ENCODE measurements at regions not wholly inside any gene's neighbourhood (a gene's known extent, or its start where the extent isn't known, plus 50 kb on each side); places are given as distances from the start of the nearest gene placed in this dataset.
"Not testable (repeated sequence)": the region's sequence is repeated elsewhere in the genome, so short reads cannot be mapped to it uniquely, and the experiment has no call there.

DNA sequence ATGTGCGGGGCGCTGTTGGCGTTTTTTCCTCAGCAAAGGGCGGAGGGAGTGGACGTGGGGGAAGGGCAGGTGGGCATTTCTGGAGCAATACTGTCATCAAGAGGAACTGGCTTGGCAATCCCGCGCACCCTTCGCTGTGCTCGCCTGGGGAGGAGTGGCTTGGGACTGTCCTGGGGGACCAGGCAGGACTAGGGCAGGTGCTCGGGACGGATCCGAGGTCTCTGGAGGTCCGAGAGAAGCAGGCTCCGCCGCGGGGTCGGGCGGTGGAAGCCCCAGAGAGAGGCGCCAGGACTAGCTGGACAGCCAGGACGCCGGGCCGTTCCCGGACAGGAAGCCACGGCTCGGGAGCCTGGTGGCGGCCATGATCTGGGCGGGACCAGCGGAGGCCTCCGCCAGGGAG, 282.5 kb upstream of the AGTR2 start (continued):
- TF ChIP-seq, protein P1, sequence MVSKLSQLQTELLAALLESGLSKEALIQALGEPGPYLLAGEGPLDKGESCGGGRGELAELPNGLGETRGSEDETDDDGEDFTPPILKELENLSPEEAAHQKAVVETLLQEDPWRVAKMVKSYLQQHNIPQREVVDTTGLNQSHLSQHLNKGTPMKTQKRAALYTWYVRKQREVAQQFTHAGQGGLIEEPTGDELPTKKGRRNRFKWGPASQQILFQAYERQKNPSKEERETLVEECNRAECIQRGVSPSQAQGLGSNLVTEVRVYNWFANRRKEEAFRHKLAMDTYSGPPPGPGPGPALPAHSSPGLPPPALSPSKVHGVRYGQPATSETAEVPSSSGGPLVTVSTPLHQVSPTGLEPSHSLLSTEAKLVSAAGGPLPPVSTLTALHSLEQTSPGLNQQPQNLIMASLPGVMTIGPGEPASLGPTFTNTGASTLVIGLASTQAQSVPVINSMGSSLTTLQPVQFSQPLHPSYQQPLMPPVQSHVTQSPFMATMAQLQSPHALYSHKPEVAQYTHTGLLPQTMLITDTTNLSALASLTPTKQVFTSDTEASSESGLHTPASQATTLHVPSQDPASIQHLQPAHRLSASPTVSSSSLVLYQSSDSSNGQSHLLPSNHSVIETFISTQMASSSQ (IDR thresholded peaks at IDR 0.05; ENCODE audit: low read depth), result not testable (repeated sequence)
- TF ChIP-seq, protein P1 (CRISPR knock-in tag; IDR thresholded peaks at IDR 0.05; ENCODE audit: borderline replicate concordance), result peak; percentile 80; the same call in 1 of the 2 replicates
- TF ChIP-seq SOX6 (IDR thresholded peaks at IDR 0.05); ATF7 (IDR thresholded peaks at IDR 0.05); EP300 (IDR thresholded peaks at IDR 0.05; ENCODE audit: low read depth in 2 of 2, low read length in 2 of 2); NONO (IDR thresholded peaks at IDR 0.05): not testable (repeated sequence)
- TF ChIP-seq SOX6 (CRISPR knock-in tag; IDR thresholded peaks at IDR 0.05) (peak; percentile 48), YY1 (IDR thresholded peaks at IDR 0.05; ENCODE audit: insufficient read depth, insufficient replicate concordance, low read depth, low read length) (peak; percentile 60), KAT8 (CRISPR knock-in tag; IDR thresholded peaks at IDR 0.05) (peak; percentile 29; the same call in 1 of the 2 replicates), ZNF34 (CRISPR knock-in tag; IDR thresholded peaks at IDR 0.05; ENCODE audit: borderline replicate concordance) (peak; percentile 87; the same call in 1 of the 2 replicates), HOXA5 (CRISPR knock-in tag; IDR thresholded peaks at IDR 0.05) (0 out of 2 replicates have a peak, but pooled peaks have one; percentile 51), ATF7 (CRISPR knock-in tag; IDR thresholded peaks at IDR 0.05) (peak; percentile 80; the same call in 1 of the 2 replicates), NR2C2 (CRISPR knock-in tag; IDR thresholded peaks at IDR 0.05; ENCODE audit: borderline replicate concordance) (peak; percentile 57), PHF8 (CRISPR knock-in tag; IDR thresholded peaks at IDR 0.05) (peak; percentile 57; the same call in 1 of the 2 replicates), HNRNPL (IDR thresholded peaks at IDR 0.05; ENCODE audit: low read depth, low read length) (0 out of 2 replicates have a peak, but pooled peaks have one; percentile 50), ZBTB7B (CRISPR knock-in tag; IDR thresholded peaks at IDR 0.05) (0 out of 2 replicates have a peak, but pooled peaks have one; percentile 41), TP53 (CRISPR knock-in tag; conservative IDR thresholded peaks at IDR 0.05) (0 out of 2 replicates have a peak, but pooled peaks have one; percentile 21), CBX5 (CRISPR knock-in tag; IDR thresholded peaks at IDR 0.05; ENCODE audit: borderline replicate concordance) (peak; percentile 90), EP300 (CRISPR knock-in tag; IDR thresholded peaks at IDR 0.05; ENCODE audit: borderline replicate concordance) (peak; percentile 35; the same call in 1 of the 2 replicates), ZNF891 (CRISPR knock-in tag; IDR thresholded peaks at IDR 0.05) (peak; percentile 91), NONO (CRISPR knock-in tag; conservative IDR thresholded peaks at IDR 0.05) (peak; percentile 39), NRL (CRISPR knock-in tag; IDR thresholded peaks at IDR 0.05; ENCODE audit: borderline replicate concordance) (peak; percentile 94)
- TF ChIP-seq, protein P2, sequence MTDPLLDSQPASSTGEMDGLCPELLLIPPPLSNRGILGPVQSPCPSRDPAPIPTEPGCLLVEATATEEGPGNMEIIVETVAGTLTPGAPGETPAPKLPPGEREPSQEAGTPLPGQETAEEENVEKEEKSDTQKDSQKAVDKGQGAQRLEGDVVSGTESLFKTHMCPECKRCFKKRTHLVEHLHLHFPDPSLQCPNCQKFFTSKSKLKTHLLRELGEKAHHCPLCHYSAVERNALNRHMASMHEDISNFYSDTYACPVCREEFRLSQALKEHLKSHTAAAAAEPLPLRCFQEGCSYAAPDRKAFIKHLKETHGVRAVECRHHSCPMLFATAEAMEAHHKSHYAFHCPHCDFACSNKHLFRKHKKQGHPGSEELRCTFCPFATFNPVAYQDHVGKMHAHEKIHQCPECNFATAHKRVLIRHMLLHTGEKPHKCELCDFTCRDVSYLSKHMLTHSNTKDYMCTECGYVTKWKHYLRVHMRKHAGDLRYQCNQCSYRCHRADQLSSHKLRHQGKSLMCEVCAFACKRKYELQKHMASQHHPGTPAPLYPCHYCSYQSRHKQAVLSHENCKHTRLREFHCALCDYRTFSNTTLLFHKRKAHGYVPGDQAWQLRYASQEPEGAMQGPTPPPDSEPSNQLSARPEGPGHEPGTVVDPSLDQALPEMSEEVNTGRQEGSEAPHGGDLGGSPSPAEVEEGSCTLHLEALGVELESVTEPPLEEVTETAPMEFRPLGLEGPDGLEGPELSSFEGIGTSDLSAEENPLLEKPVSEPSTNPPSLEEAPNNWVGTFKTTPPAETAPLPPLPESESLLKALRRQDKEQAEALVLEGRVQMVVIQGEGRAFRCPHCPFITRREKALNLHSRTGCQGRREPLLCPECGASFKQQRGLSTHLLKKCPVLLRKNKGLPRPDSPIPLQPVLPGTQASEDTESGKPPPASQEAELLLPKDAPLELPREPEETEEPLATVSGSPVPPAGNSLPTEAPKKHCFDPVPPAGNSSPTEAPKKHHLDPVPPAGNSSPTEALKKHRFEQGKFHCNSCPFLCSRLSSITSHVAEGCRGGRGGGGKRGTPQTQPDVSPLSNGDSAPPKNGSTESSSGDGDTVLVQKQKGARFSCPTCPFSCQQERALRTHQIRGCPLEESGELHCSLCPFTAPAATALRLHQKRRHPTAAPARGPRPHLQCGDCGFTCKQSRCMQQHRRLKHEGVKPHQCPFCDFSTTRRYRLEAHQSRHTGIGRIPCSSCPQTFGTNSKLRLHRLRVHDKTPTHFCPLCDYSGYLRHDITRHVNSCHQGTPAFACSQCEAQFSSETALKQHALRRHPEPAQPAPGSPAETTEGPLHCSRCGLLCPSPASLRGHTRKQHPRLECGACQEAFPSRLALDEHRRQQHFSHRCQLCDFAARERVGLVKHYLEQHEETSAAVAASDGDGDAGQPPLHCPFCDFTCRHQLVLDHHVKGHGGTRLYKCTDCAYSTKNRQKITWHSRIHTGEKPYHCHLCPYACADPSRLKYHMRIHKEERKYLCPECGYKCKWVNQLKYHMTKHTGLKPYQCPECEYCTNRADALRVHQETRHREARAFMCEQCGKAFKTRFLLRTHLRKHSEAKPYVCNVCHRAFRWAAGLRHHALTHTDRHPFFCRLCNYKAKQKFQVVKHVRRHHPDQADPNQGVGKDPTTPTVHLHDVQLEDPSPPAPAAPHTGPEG (CRISPR knock-in tag; IDR thresholded peaks at IDR 0.05), result peak; percentile 44; the same call in 1 of the 2 replicates
